Endothelial cell of umbilical vein (primary cell): ENCODE measurements at regions not wholly inside any gene's neighbourhood (a gene's known extent, or its start where the extent isn't known, plus 50 kb on each side); places are given as distances from the start of the nearest gene placed in this dataset.

Source experiments
- BruUV-seq: library from RNA; stranded (reverse); fragments of 400-500 nt; replicated peaks from 2 replicates; lab custom pipeline; 2021; lab: Mats Ljungman, UMichigan
- CTCF ChIA-PET: fragments of 300-600, 350-600 bp; sonication (Branson Sonifier 250); formaldehyde crosslinking; loops from one replicate; lab custom pipeline; 2021; ENCODE audit warnings: antibody characterized with exemption, inconsistent platforms; lab: Charles Lee
- POLR2A ChIA-PET: fragments of 300-600, 350-600 bp; sonication (Branson Sonifier 250); formaldehyde crosslinking; loops from one replicate; lab custom pipeline; 2021; ENCODE audit warnings: antibody characterized with exemption, inconsistent platforms; lab: Charles Lee
- DNase-seq: peaks from one replicate; pipeline ENCODE4 v3.0.0-alpha.2; 2011; ENCODE audit warnings: low read depth, low spot score
- FAIRE-seq: peaks from 2 replicates; lab custom pipeline; 2011; peaks lifted over from hg19 to GRCh38; lab: Jason Lieb, UNC
- H2AFZ ChIP-seq: 2 replicates; pipeline ENCODE4 v1.6.0; 2012; ENCODE audit warnings: low read depth, low read length, control low read depth, inconsistent platforms
- H3K27ac ChIP-seq: 2 replicates; pipeline ENCODE4 v1.5.1; 2011; ENCODE audit warnings: low read depth, mild to moderate bottlenecking, control low read depth, low read length, moderate library complexity; ENCODE audit not compliant: insufficient read depth
- H3K27me3 ChIP-seq, 2 experiments: 2 replicates each; pipeline versions ENCODE4 v1.6.0 to v1.6.1; 2011; ENCODE audit warnings: low read length in 2 of 2, mixed read lengths in 1 of 2; ENCODE audit not compliant: control insufficient read depth in 2 of 2, insufficient read depth in 2 of 2
- H3K36me3 ChIP-seq, 2 experiments: 2 replicates in 1 of 2; 3 replicates in 1 of 2; pipeline ENCODE4 v1.5.1; 2011; ENCODE audit warnings: low read length in 2 of 2, mild to moderate bottlenecking in 1 of 2, moderate library complexity in 1 of 2; ENCODE audit not compliant: control insufficient read depth in 2 of 2, insufficient read depth in 2 of 2; ENCODE audit errors: extremely low read depth in 1 of 2
- H3K4me1 ChIP-seq: 3 replicates; pipeline ENCODE4 v1.5.1; 2011; ENCODE audit warnings: mild to moderate bottlenecking, low read length; ENCODE audit not compliant: control insufficient read depth, insufficient read depth; ENCODE audit errors: extremely low read depth
- H3K4me2 ChIP-seq: 2 replicates; pipeline ENCODE4 v1.6.1; 2011; ENCODE audit warnings: low read length, control low read depth, mixed read lengths; ENCODE audit not compliant: insufficient read depth
- H3K4me3 ChIP-seq, 3 experiments: fragments of 200-600 bp in 1 of 3; sonication (generic), shearing (Covaris generic) in 1 of 3; replicated peaks in 1 of 3; 2 replicates each; pipeline ENCODE4 v1.5.1; 2011 to 2016; ENCODE audit warnings: control low read depth in 3 of 3, low read length in 3 of 3, mild to moderate bottlenecking in 2 of 3, inconsistent platforms in 1 of 3, low read depth in 1 of 3, moderate library complexity in 1 of 3; ENCODE audit not compliant: insufficient read depth in 1 of 3
- H3K79me2 ChIP-seq: 2 replicates; pipeline ENCODE4 v1.6.0; 2012; ENCODE audit warnings: low read length, inconsistent platforms; ENCODE audit not compliant: control insufficient read depth, insufficient read depth
- H3K9ac ChIP-seq: replicated peaks from 2 replicates; pipeline ENCODE3; 2011; ENCODE audit warnings: low read length, control low read depth; ENCODE audit not compliant: insufficient read depth; ENCODE audit errors: extremely low read depth
- H3K9me1 ChIP-seq: replicated peaks from 3 replicates; pipeline ENCODE4 v1.6.0; 2011; ENCODE audit warnings: mild to moderate bottlenecking, low read length; ENCODE audit not compliant: control insufficient read depth, insufficient read depth; ENCODE audit errors: extremely low read depth
- H3K9me3 ChIP-seq: replicated peaks from 2 replicates; pipeline ENCODE4 v1.5.1; 2012; ENCODE audit warnings: low read length, inconsistent platforms; ENCODE audit not compliant: control insufficient read depth, insufficient read depth
- H4K20me1 ChIP-seq: replicated peaks from 2 replicates; pipeline ENCODE3; 2011; ENCODE audit warnings: mild to moderate bottlenecking, low read length; ENCODE audit not compliant: control insufficient read depth, insufficient read depth; ENCODE audit errors: extremely low read depth
- EZH2 ChIP-seq: IDR thresholded peaks from 2 replicates; pipeline ENCODE4 v1.6.1; 2012; ENCODE audit warnings: borderline replicate concordance, low read depth, mild to moderate bottlenecking, moderate library complexity, low read length, inconsistent platforms; ENCODE audit not compliant: severe bottlenecking
- FOS ChIP-seq: IDR thresholded peaks from 2 replicates; pipeline ENCODE4 v1.6.1; 2011; ENCODE audit warnings: mild to moderate bottlenecking, low read length, moderate library complexity, borderline replicate concordance; ENCODE audit not compliant: insufficient read depth
- GATA2 ChIP-seq: IDR thresholded peaks from 2 replicates; pipeline ENCODE4 v1.7.0; 2011; ENCODE audit warnings: low read depth, mild to moderate bottlenecking, moderate library complexity, mixed read lengths, low read length; ENCODE audit not compliant: insufficient read length, insufficient read depth
- JUN ChIP-seq: IDR thresholded peaks from 2 replicates; pipeline ENCODE4 v1.6.1; 2011; ENCODE audit warnings: borderline replicate concordance, low read depth; ENCODE audit not compliant: insufficient read length, insufficient read depth
- MYC ChIP-seq: IDR thresholded peaks from one replicate; pipeline ENCODE4 v1.6.1; 2011; ENCODE audit warnings: mild to moderate bottlenecking, low read depth, low read length
- POLR2A ChIP-seq: IDR thresholded peaks from 2 replicates; pipeline ENCODE4 v1.6.1; 2012; ENCODE audit warnings: low read depth, mild to moderate bottlenecking, control low read depth, low read length
- POLR2AphosphoS5 ChIP-seq: IDR thresholded peaks from 2 replicates; pipeline ENCODE4 v1.6.1; 2012; ENCODE audit warnings: low read depth, mild to moderate bottlenecking, control low read depth, low read length, moderate library complexity; ENCODE audit not compliant: insufficient read depth
- dilution Hi-C: fragments of 300-500 bp; cut with MboI; formaldehyde crosslinking; loops from one replicate; pipeline ENCODE4 v1.15.0; 2019; ENCODE audit warnings: low sequenced_read_pairs; ENCODE audit not compliant: extremely low pct_ligation_motif_present
- intact Hi-C: fragments of 100-400 bp; cut with micrococcal nuclease; formaldehyde crosslinking; loops from one replicate; pipeline ENCODE4 v1.10.0; 2022
- TF ChIP-seq, protein P1 (sequence below): IDR thresholded peaks from 2 replicates; pipeline ENCODE4 v1.6.1; 2011; ENCODE audit not compliant: insufficient read depth, insufficient read length
- TF ChIP-seq, protein P2 (sequence below), 2 donors: IDR thresholded peaks; 1 replicate in 1 of 2; 2 replicates in 1 of 2; pipeline ENCODE4 v1.5.1; 2011; ENCODE audit warnings: low read length in 2 of 2, mild to moderate bottlenecking in 2 of 2, moderate library complexity in 2 of 2, control low read depth in 1 of 2, inconsistent platforms in 1 of 2, low read depth in 1 of 2; ENCODE audit not compliant: insufficient read depth in 1 of 2; ENCODE audit errors: extremely low read depth in 1 of 2

DNA sequence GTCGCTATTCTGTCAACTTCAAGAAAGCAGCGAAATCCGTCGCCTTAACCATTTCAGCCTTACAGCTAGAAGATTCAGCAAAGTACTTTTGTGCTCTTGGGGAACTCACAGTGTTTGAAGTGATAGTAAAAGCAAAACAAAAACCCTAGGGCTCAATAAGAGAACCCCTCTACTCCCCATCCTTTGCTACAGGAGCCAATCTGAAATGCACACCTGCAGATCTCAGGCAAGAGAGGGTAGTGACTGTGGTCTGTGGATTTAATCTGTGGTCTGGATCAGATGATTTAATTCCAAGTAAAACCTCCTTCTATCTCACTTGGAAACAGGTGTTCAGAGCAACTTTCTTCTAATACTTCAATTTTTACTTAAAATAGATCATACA lies 422.9 kb upstream of the OR4E1 start:
- dilution Hi-C loops, result no loop called here
- intact Hi-C loops, result no loop called here

More for the DNA sequence above, 422.9 kb upstream of the OR4E1 start:
- Histone ChIP-seq H3K27me3 (no peaks in the 10 kb centered on the region), H4K20me1 (no peaks in the 10 kb centered on the region), H3K4me3 (no peak overlapping the region), H3K4me2 (no peak overlapping the region), H3K9me3 (no peaks in the 10 kb centered on the region), H3K9ac (no peak overlapping the region), H3K27ac (no peak overlapping the region), H2AFZ (no peak overlapping the region), H3K9me1 (no peaks in the 10 kb centered on the region), H3K4me1 (peaks cover 9% of the 10 kb centered on the region), H3K79me2 (no peaks in the 10 kb centered on the region), H3K36me3 (no peaks in the 10 kb centered on the region)
- ChIA-PET POLR2A (no interaction called here), CTCF (interaction anchor here (1.0 to 8.9 kb wide), 6 partner anchors 8 to 182 kb away, joined by 3 to 138 read pairs (median 6); no protein-coding TSS in a partner anchor)
- no TSS peak for BruUV-seq
- no peak for TF ChIP-seq FOS
- no peak for TF ChIP-seq JUN
- TF ChIP-seq POLR2A, result no peak
- TF ChIP-seq, protein P1, sequence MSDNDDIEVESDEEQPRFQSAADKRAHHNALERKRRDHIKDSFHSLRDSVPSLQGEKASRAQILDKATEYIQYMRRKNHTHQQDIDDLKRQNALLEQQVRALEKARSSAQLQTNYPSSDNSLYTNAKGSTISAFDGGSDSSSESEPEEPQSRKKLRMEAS, result no peak
- TF ChIP-seq, protein P2, sequence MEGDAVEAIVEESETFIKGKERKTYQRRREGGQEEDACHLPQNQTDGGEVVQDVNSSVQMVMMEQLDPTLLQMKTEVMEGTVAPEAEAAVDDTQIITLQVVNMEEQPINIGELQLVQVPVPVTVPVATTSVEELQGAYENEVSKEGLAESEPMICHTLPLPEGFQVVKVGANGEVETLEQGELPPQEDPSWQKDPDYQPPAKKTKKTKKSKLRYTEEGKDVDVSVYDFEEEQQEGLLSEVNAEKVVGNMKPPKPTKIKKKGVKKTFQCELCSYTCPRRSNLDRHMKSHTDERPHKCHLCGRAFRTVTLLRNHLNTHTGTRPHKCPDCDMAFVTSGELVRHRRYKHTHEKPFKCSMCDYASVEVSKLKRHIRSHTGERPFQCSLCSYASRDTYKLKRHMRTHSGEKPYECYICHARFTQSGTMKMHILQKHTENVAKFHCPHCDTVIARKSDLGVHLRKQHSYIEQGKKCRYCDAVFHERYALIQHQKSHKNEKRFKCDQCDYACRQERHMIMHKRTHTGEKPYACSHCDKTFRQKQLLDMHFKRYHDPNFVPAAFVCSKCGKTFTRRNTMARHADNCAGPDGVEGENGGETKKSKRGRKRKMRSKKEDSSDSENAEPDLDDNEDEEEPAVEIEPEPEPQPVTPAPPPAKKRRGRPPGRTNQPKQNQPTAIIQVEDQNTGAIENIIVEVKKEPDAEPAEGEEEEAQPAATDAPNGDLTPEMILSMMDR (IDR thresholded peaks at IDR 0.05; ENCODE audit: extremely low read depth in 1 of 2, insufficient read depth in 1 of 2, low read depth in 1 of 2, low read length in 2 of 2), result no peak
- no peak for TF ChIP-seq MYC
- no peak for TF ChIP-seq EZH2
- TF ChIP-seq POLR2AphosphoS5, result no peak
- TF ChIP-seq GATA2, result no peak
- FAIRE-seq, result no peak
- DNase-seq, result no peak
